Muscle layer of colon (tissue), 2 donors: ENCODE measurements at regions not wholly inside any gene's neighbourhood (a gene's known extent, or its start where the extent isn't known, plus 50 kb on each side); places are given as distances from the start of the nearest gene placed in this dataset.
"Not testable (repeated sequence)": the region's sequence is repeated elsewhere in the genome, so short reads cannot be mapped to it uniquely, and the experiment has no call there.

Experiments used
- H3K27ac ChIP-seq: one replicate; pipeline ENCODE4 v1.7.0; 2013; ENCODE audit warnings: low read depth, mild to moderate bottlenecking, low read length, moderate library complexity
- H3K27me3 ChIP-seq, 2 donors: one replicate each; pipeline ENCODE4 v1.7.0; 2013; ENCODE audit warnings: low read length in 2 of 2, mild to moderate bottlenecking in 2 of 2; ENCODE audit not compliant: insufficient read depth in 2 of 2, control insufficient read depth in 1 of 2
- H3K36me3 ChIP-seq: one replicate; pipeline ENCODE4 v1.7.0; 2013; ENCODE audit warnings: mild to moderate bottlenecking, low read length; ENCODE audit not compliant: insufficient read depth
- H3K4me1 ChIP-seq: one replicate; pipeline ENCODE4 v1.7.0; 2013; ENCODE audit warnings: mild to moderate bottlenecking, low read length; ENCODE audit not compliant: insufficient read depth
- H3K4me3 ChIP-seq, 2 donors: one replicate each; pipeline ENCODE4 v1.7.0; 2013; ENCODE audit warnings: low read length in 2 of 2, low read depth in 1 of 2, mild to moderate bottlenecking in 1 of 2, moderate library complexity in 1 of 2
- H3K9ac ChIP-seq: one replicate; pipeline ENCODE4 v1.7.0; 2013; ENCODE audit warnings: low read length
- H3K9me3 ChIP-seq: one replicate; pipeline ENCODE4 v1.7.0; 2013; ENCODE audit warnings: mild to moderate bottlenecking, low read length
- donor health status: abdominal sarcoma.
- donor health status: Adenocarcinoma of cecum.

DNA sequence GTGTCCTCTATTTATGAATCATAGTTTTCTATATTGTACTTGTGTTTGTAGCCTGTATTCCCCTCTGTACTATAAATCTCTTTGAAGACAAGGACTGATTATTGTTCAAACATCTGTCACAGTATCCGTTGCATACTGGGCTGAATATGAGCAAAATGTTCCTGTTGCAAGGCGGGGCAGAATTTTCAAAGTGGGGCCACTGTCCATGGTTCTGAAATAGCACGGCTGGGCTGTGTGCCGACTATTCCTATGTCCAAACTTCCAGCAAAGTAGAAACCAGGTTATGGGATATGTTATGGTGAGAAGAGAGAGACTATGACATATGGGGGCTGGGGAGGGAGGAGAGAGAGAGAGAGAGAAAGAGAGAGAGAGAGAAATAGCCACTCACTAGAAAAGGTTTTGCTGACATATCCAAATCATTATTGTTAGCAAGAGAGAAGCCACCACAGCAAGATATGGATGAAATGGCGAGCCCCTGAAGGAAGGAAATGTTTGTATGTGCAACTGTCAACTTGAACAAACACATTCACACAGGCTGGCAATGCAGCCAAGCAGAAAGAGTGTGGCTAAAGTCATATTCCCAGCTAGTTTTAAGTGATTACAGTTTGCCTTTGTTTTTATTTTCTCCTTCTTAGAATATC lies 107.0 kb upstream of the GPR12 start:
- no peaks in the 10 kb centered on the region for H3K36me3 ChIP-seq
- peaks cover 0 to 3% of the 10 kb centered on the region in 2 donors for H3K27me3 ChIP-seq
- no peak overlapping the region for H3K9ac ChIP-seq
- no peak overlapping the region for H3K4me3 ChIP-seq
- H3K4me1 ChIP-seq: no peaks in the 10 kb centered on the region
- no peak overlapping the region for H3K27ac ChIP-seq
- H3K9me3 ChIP-seq: peaks cover 4% of the 10 kb centered on the region

DNA sequence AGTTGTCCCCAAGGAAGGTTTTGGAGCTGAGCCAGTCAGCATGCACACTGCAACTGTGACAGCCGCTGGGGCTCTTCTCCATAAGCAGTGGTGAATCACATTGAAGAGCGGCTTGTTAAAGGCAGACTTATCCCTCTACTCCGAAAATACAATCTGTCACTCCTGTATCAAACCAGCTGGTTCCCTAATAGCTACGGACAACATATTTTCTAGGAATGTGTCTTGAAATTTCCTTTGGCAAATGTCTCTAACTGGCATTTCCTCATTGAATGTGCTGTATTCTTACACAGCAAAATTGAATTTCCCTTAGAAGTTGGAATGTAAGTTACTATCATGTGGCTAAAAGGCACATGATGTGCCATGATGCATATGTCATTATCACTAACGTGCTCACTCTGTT lies 104.0 kb upstream of the GPR12 start:
- Histone ChIP-seq H3K9ac (no peak overlapping the region), H3K4me1 (no peaks in the 10 kb centered on the region), H3K9me3 (no peaks in the 10 kb centered on the region), H3K36me3 (no peaks in the 10 kb centered on the region), H3K27ac (no peak overlapping the region), H3K27me3 (peaks cover 0 to 8% of the 10 kb centered on the region in 2 donors), H3K4me3 (no peak overlapping the region)

DNA sequence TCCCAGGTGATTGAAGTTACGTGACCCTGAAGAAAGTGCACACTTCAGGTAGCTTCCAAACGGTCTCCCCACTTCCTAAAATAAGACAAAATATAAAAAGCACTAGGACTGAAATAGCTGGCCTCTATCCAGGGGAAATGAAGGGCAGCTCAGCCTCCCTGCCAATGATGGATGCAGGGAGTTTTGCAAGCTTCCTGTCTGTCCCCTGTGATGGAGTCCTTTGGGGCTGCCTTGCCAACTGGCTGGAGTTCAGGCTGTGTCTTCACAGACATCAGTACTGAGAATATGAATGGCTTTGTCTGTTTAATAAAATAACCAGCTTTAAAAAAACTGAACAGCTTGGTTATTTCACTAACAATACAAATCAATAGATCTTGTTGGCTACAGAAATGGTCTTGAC lies 101.4 kb upstream of the GPR12 start:
- H3K27ac ChIP-seq: no peak overlapping the region
- no peaks in the 10 kb centered on the region for H3K9me3 ChIP-seq
- no peaks in the 10 kb centered on the region for H3K36me3 ChIP-seq
- no peak overlapping the region for H3K4me3 ChIP-seq
- H3K4me1 ChIP-seq: no peaks in the 10 kb centered on the region
- H3K27me3 ChIP-seq: peaks cover 0 to 5% of the 10 kb centered on the region in 2 donors
- no peak overlapping the region for H3K9ac ChIP-seq

DNA sequence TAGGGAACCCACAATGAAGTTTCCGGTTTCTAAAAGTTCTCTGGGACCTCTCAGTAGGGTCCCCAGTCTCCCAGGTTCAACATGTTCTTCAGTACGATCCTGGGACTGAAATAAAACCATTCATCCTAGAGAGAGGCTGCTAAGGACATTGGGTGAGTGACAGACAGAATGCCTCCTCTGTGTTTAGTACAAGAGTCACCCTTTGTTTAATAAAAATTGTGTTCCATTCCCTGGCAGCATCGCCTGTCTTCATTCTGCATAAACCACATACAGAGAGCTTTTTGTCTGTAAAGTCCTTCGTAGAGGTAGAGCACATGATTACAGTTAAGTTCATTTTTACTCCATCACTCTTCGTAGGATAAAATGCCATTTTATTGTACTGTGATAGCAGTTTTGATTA lies 95.3 kb upstream of the GPR12 start:
- no peak overlapping the region for H3K4me3 ChIP-seq
- H3K36me3 ChIP-seq: no peaks in the 10 kb centered on the region
- no peaks in the 10 kb centered on the region for H3K27me3 ChIP-seq
- H3K9me3 ChIP-seq: no peaks in the 10 kb centered on the region
- H3K4me1 ChIP-seq: peaks cover 11% of the 10 kb centered on the region
- H3K27ac ChIP-seq: no peak overlapping the region
- no peak overlapping the region for H3K9ac ChIP-seq

DNA sequence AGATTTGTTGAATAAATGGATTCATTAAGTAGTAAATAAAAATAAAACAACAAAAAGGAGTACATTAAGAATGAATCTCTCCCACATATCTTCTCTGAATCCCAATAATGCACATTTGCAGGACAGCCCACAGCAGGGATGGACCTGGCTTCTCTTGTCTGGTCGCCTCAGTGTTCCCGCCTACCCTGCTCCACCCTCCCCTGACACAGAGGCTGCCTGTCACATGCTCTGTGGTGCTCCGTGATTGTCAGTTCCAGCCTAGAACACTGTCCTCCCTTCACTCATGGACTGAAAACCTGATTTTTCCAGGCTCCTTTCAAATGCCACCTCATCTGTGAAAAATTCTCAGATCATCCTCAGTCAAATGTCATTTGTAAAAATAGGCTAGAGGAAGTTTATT lies 94.5 kb upstream of the GPR12 start:
- no peak overlapping the region for H3K4me3 ChIP-seq
- H3K27ac ChIP-seq: no peak overlapping the region
- no peaks in the 10 kb centered on the region for H3K36me3 ChIP-seq
- no peaks in the 10 kb centered on the region for H3K27me3 ChIP-seq
- H3K9me3 ChIP-seq: no peaks in the 10 kb centered on the region
- H3K9ac ChIP-seq: no peak overlapping the region
- H3K4me1 ChIP-seq: peaks cover 11% of the 10 kb centered on the region

DNA sequence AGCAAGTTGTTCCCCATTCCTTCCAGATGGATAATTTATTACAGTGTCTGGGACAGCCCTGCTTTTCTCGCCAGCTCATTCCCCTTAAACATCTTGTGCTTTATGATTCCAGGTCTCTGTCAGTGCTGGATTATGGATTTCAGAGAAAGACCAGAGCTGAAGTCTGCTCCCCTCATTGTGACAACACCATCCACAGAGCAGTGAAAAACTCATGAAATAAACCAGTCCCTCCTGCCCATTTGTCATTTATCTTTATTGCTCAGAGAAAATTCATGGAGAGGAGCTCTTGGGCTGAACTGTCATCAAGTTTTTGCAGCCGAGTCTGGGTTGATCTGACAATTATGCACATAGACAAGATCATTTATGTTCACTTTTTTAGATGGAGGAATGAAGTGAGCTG lies 92.7 kb upstream of the GPR12 start:
- Histone ChIP-seq H3K4me1 (peaks cover 11% of the 10 kb centered on the region), H3K9ac (no peak overlapping the region), H3K27ac (no peak overlapping the region), H3K4me3 (no peak overlapping the region), H3K36me3 (no peaks in the 10 kb centered on the region), H3K27me3 (no peaks in the 10 kb centered on the region), H3K9me3 (no peaks in the 10 kb centered on the region)

DNA sequence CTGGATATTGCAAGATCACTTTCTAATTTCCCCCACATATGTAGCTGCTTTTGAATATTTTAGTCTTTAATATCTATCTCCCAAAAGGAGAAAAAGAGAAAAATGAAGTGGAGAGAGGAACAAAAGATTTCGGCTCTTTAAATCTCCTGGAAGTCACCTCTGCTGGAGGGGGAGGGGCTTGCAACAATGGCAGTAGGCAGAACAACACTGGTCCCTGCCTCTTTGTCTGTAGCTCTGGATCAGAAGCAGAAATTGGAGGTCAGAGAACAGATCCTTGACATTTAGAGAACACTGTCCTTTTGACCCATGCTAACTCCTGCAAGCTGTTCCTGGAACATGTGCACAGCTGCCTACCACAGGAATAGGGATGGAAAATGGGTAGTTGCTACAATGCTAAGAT lies 86.7 kb upstream of the GPR12 start:
- H3K4me1 ChIP-seq: no peaks in the 10 kb centered on the region
- no peak overlapping the region for H3K4me3 ChIP-seq
- no peaks in the 10 kb centered on the region for H3K9me3 ChIP-seq
- H3K36me3 ChIP-seq: no peaks in the 10 kb centered on the region
- H3K9ac ChIP-seq: no peak overlapping the region
- no peak overlapping the region for H3K27ac ChIP-seq
- peaks cover 0 to 5% of the 10 kb centered on the region in 2 donors for H3K27me3 ChIP-seq

DNA sequence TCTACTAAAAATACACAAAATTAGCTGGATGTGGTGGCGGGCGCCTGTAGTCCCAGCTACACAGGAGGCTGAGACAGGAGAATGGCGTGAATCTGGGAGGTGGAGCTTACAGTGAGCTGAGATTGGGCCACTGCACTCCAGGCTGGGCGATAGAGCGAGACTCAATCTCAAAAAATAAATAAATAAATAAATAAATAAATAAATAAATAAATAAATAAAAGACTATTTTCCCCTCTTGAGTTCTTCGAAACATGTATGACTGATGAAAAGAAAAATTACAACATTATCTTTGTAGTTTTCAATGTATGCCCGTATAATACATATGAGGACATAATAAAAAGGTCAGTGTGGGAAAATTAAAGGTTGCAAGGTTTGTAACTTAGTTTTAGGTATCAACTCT lies 84.5 kb upstream of the GPR12 start:
- not testable (repeated sequence) for H3K4me3 ChIP-seq, H3K36me3 ChIP-seq, H3K9ac ChIP-seq, H3K9me3 ChIP-seq, H3K4me1 ChIP-seq, H3K27me3 ChIP-seq, H3K27ac ChIP-seq

DNA sequence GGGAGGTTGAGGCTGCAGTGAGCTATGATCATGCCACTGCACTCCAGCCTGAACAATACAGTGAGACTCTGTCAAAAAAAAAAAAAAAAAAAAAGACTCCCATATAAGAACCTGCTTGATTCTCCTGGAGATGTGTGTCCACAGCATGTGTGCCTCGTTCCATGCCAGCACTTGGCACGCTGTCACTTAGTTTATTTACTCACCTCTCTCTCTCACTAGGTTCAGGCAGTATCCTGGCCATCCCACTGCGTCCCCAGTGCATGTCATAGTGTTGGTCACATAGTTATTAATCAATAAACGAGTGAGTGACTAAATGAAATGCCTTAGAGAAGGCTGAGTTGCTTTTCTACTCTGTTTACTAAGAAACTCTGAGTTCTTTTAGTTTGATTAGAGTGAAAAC lies 79.1 kb upstream of the GPR12 start:
- H3K9ac ChIP-seq: no peak overlapping the region

DNA sequence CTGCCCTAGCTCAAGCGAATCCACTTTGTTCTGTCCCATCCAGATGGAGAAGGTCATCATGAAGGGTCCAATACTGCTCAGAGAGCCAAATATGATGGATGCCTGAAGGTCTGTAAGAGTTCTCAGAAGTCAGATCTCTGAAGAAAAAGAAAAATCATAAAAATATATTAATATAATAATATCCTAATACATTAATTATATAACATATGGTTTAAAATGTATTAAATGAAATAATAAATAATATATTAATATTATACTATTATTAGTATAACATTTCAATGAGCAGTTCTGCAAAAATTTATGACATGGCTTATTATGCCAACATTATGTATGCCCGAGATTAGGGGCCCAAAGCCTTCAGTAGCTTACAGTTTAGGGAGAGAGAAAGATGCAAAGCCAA lies 78.2 kb upstream of the GPR12 start:
- Histone ChIP-seq H3K4me3 (no peak overlapping the region), H3K9ac (no peak overlapping the region), H3K4me1 (no peaks in the 10 kb centered on the region), H3K9me3 (no peaks in the 10 kb centered on the region), H3K27me3 (no peaks in the 10 kb centered on the region), H3K27ac (no peak overlapping the region), H3K36me3 (no peaks in the 10 kb centered on the region)

More for the DNA sequence above, 79.1 kb upstream of the GPR12 start:
- no peaks in the 10 kb centered on the region for H3K4me1 ChIP-seq
- H3K27ac ChIP-seq: no peak overlapping the region
- H3K4me3 ChIP-seq: no peak overlapping the region
- no peaks in the 10 kb centered on the region for H3K36me3 ChIP-seq
- no peaks in the 10 kb centered on the region for H3K9me3 ChIP-seq
- H3K27me3 ChIP-seq: no peaks in the 10 kb centered on the region

DNA sequence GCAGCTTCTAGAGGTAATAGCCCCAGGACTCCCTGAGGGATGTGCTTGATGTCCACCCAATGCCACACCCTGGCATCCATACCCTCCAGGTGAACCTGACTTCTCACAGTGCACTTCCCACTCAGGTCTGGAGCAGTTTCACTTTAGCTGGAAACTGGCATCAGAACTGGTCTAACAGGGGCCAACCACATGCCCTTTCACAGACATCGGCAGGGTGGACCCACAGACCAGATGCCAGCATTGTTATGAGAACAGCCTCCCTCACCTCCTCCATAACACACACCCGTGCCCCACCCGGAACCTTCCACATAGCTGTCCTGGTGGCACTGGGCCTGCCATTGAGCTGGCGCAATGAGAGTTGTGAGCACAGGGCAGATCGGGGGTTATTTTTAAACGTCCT lies 77.4 kb upstream of the GPR12 start:
- H3K9me3 ChIP-seq: no peaks in the 10 kb centered on the region
- H3K36me3 ChIP-seq: no peaks in the 10 kb centered on the region
- H3K9ac ChIP-seq: no peak overlapping the region
- H3K4me1 ChIP-seq: no peaks in the 10 kb centered on the region
- H3K27me3 ChIP-seq: no peaks in the 10 kb centered on the region
- H3K27ac ChIP-seq: no peak overlapping the region
- no peak overlapping the region for H3K4me3 ChIP-seq

DNA sequence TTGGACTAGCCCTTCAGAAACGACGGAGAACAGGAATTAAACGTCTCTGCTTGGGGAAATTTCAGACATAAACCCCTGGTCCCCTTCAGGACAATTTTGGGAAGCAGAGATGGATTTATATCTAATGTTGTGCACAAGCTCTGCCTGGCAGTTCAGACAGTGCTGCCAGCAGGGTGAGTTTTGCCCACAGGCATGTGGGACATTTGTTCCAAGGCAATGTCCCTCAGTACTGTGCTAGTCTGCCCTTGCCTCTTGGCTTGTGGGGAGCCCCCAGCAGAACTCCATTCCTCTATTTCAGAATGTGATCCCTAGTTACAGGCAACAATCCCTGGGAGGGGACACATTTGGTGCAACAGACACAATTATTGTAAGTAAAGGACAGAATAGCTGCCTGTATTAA lies 76.5 kb upstream of the GPR12 start:
- Histone ChIP-seq H3K36me3 (no peaks in the 10 kb centered on the region), H3K27ac (no peak overlapping the region), H3K27me3 (no peaks in the 10 kb centered on the region), H3K9me3 (no peaks in the 10 kb centered on the region), H3K4me1 (no peaks in the 10 kb centered on the region), H3K4me3 (no peak overlapping the region), H3K9ac (no peak overlapping the region)
